Psoas muscle (tissue), 7 donors: ENCODE measurements at regions not wholly inside any gene's neighbourhood (a gene's known extent, or its start where the extent isn't known, plus 50 kb on each side); places are given as distances from the start of the nearest gene placed in this dataset.
"Not testable (repeated sequence)": the region's sequence is repeated elsewhere in the genome, so short reads cannot be mapped to it uniquely, and the experiment has no call there.

Experiments
- ATAC-seq, 4 donors: fragments of 200-7000 bp; cut with Tn5 transposase; one replicate each; pipeline ENCODE4 v1.9.1; 2020; ENCODE audit warnings: moderate library complexity in 3 of 4, mild to moderate bottlenecking in 2 of 4
- DNase-seq, 2 donors: peaks; one replicate each; pipeline ENCODE4 v3.0.0-alpha.2; 2020
- H3K27ac ChIP-seq: fragments of 200-600 bp; one replicate; pipeline ENCODE4 v1.8.0; 2022
- H3K27me3 ChIP-seq, 3 donors: fragments of 200-600 bp in 1 of 3; one replicate each; pipeline versions ENCODE4 v1.6.1 to v1.8.0; 2013 to 2022; ENCODE audit warnings: low read length in 2 of 3, mild to moderate bottlenecking in 2 of 3, moderate library complexity in 1 of 3; ENCODE audit not compliant: insufficient read depth in 3 of 3
- H3K36me3 ChIP-seq, 2 donors: fragments of 200-600 bp in 1 of 2; one replicate each; pipeline versions ENCODE4 v1.6.1 to v1.8.0; 2013 to 2022; ENCODE audit warnings: low read depth in 1 of 2, mild to moderate bottlenecking in 1 of 2, moderate library complexity in 1 of 2; ENCODE audit not compliant: insufficient read depth in 1 of 2
- H3K4me1 ChIP-seq: fragments of 200-600 bp; one replicate; pipeline ENCODE4 v1.8.0; 2022
- H3K4me3 ChIP-seq: fragments of 200-600 bp; one replicate; pipeline ENCODE4 v1.8.0; 2022; ENCODE audit warnings: mild to moderate bottlenecking
- H3K9me3 ChIP-seq: fragments of 200-600 bp; one replicate; pipeline ENCODE4 v1.8.0; 2022
- CTCF ChIP-seq: fragments of 200-600 bp; IDR thresholded peaks from one replicate; pipeline ENCODE4 v1.8.0; 2022; ENCODE audit warnings: antibody characterized with exemption
- WGBS, 3 donors: extraction: QIAGEN DNeasy Blood & Tissue Kit; methylation state at CpG; one replicate each; pipeline versions ENCODE4 v1.1.6 to v1.1.7; 2013; 5-methylcytosine and 5-hydroxymethylcytosine counted together
- intact Hi-C, 2 donors: fragments of 100-400 bp; cut with DNase I; formaldehyde crosslinking; loops; one replicate each; pipeline versions ENCODE4 v1.11.0 to v1.14.2; 2022
- donor health status: healthy with polysubstance abuse.
- donor health status: DM: no; HTN: no; CAD: no; lungs with moderate emphysema.
- donor health status: Bipolar disorder and iron deficiency.
- donor health status: healthy.
- donor health status: DM: yes; HTN: yes; CAD: no.
- donor health status: DM: no; HTN: no; CAD: no.
- donor health status: DM: yes; HTN: yes; CAD: no.

- DNase-seq (no peak), ATAC-seq (no peak)
- no peaks in the 10 kb centered on the region for H3K4me1 ChIP-seq
- no peaks in the 10 kb centered on the region for H3K36me3 ChIP-seq
- intact Hi-C loops: no loop called here
- H3K9me3 ChIP-seq: no peaks in the 10 kb centered on the region
- H3K27ac ChIP-seq: no peak overlapping the region
- 77 to 87% (median 85%) methylated on average over 3 of the region's 3 CpGs for WGBS, 3 donors
- no peak overlapping the region for H3K4me3 ChIP-seq
- no peak for TF ChIP-seq CTCF
- H3K27me3 ChIP-seq: no peaks in the 10 kb centered on the region
These were observed 488.2 kb downstream of the KLHL13 start for GRCh38 chrX:117628381-117628780.

- no peak overlapping the region for H3K4me3 ChIP-seq
- H3K4me1 ChIP-seq: no peaks in the 10 kb centered on the region
- H3K27me3 ChIP-seq: no peaks in the 10 kb centered on the region
- ATAC-seq (no peak), DNase-seq (no peak)
- H3K36me3 ChIP-seq: no peaks in the 10 kb centered on the region
- WGBS, 3 donors: 66 to 67% (median 66%) methylated on average over 3 of the region's 3 CpGs
- no peaks in the 10 kb centered on the region for H3K9me3 ChIP-seq
- H3K27ac ChIP-seq: no peak overlapping the region
- no peak for TF ChIP-seq CTCF
- intact Hi-C loops: no loop called here
These were observed 505.8 kb downstream of the KLHL13 start for GRCh38 chrX:117610806-117611205.

GRCh38 chrX:117610049-117610448 lies 506.6 kb downstream of the KLHL13 start:
- H3K36me3 ChIP-seq: no peaks in the 10 kb centered on the region
- intact Hi-C loops: no loop called here
- no peaks in the 10 kb centered on the region for H3K27me3 ChIP-seq
- WGBS, 3 donors: 68 to 95% (median 83%) methylated on average over 3 of the region's 3 CpGs
- H3K27ac ChIP-seq: no peak overlapping the region
- H3K9me3 ChIP-seq: no peaks in the 10 kb centered on the region
- H3K4me3 ChIP-seq: no peak overlapping the region
- no peak for TF ChIP-seq CTCF
- no peaks in the 10 kb centered on the region for H3K4me1 ChIP-seq
- DNase-seq: no peak
- no peak for ATAC-seq

- H3K9me3 ChIP-seq: no peaks in the 10 kb centered on the region
- H3K4me3 ChIP-seq: no peak overlapping the region
- no peak for TF ChIP-seq CTCF
- H3K4me1 ChIP-seq: no peaks in the 10 kb centered on the region
- no peaks in the 10 kb centered on the region for H3K27me3 ChIP-seq
- ATAC-seq: no peak
- no peaks in the 10 kb centered on the region for H3K36me3 ChIP-seq
- no peak overlapping the region for H3K27ac ChIP-seq
- DNase-seq: no peak
- intact Hi-C loops: no loop called here
These were observed 509.0 kb downstream of the KLHL13 start for GRCh38 chrX:117607561-117607960.

- H3K27me3 ChIP-seq, intact Hi-C loops, DNase-seq, H3K27ac ChIP-seq, H3K4me1 ChIP-seq, H3K9me3 ChIP-seq, H3K4me3 ChIP-seq, H3K36me3 ChIP-seq, ATAC-seq: not testable (repeated sequence)
These were observed 510.5 kb downstream of the KLHL13 start for GRCh38 chrX:117606101-117606500.
